Right lobe of liver (tissue), 4 donors: ENCODE measurements at regions not wholly inside any gene's neighbourhood (a gene's known extent, or its start where the extent isn't known, plus 50 kb on each side); places are given as distances from the start of the nearest gene placed in this dataset.

Experiments used
- POLR2A ChIP-seq: fragments of 450-650 bp; IDR thresholded peaks from one replicate; pipeline ENCODE4 v1.6.1; 2017; ENCODE audit warnings: antibody characterized with exemption, mild to moderate bottlenecking
- TF ChIP-seq, protein P1 (sequence below), 4 donors: fragments of 200-600 bp in 3 of 4; fragments of 450-650 bp in 1 of 4; IDR thresholded peaks; one replicate each; pipeline versions ENCODE4 v1.5.1 to v1.8.0; 2016 to 2022; ENCODE audit warnings: antibody characterized with exemption in 4 of 4, mild to moderate bottlenecking in 2 of 4
- donor health status: DM: no; HTN: no; CAD: no.
- donor health status: DM: no; HTN: no; CAD: no.
- donor health status: DM: no; HTN: yes; CAD: no.

DNA sequence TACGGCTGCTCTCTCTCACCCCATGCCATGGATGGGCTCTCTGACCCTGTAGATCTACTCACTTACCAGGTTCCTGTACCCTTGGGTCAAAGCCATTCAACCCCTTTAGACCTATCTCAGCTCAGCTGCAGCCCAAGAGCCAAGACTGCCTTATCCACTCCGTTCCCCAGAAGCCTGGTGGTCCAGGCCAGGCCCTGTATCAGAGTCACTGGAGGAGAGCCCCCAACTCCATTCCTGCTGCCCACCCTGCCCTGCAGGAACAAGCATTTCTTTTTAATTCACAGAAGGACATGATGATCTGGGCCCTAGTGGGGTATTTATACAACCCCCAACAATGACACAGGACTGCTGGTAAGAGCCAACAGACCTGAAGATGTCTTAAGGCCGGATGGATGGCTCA, 76.8 kb downstream of the AIPL1 start:
- TF ChIP-seq, protein P1, sequence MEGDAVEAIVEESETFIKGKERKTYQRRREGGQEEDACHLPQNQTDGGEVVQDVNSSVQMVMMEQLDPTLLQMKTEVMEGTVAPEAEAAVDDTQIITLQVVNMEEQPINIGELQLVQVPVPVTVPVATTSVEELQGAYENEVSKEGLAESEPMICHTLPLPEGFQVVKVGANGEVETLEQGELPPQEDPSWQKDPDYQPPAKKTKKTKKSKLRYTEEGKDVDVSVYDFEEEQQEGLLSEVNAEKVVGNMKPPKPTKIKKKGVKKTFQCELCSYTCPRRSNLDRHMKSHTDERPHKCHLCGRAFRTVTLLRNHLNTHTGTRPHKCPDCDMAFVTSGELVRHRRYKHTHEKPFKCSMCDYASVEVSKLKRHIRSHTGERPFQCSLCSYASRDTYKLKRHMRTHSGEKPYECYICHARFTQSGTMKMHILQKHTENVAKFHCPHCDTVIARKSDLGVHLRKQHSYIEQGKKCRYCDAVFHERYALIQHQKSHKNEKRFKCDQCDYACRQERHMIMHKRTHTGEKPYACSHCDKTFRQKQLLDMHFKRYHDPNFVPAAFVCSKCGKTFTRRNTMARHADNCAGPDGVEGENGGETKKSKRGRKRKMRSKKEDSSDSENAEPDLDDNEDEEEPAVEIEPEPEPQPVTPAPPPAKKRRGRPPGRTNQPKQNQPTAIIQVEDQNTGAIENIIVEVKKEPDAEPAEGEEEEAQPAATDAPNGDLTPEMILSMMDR (IDR thresholded peaks at IDR 0.05) = no peak
- no peak for TF ChIP-seq POLR2A
